ENCODE measurements at regions not wholly inside any gene's neighbourhood (a gene's known extent, or its start where the extent isn't known, plus 50 kb on each side); places are given as distances from the start of the nearest gene placed in this dataset.
A peak's percentile ranks its signal among the peaks of the same experiment; 100 is the strongest.

GRCh38 chr1:109823543-109824348, 60.0 kb upstream of the EPS8L3 start (continued):
- no peak for TF ChIP-seq RAD21 (IDR thresholded peaks at IDR 0.05; ENCODE audit: low read length)

- WGBS, 2 experiments (ENCODE audit: extremely low coverage in 2 of 2, insufficient read length in 1 of 2) = 80% methylated on average over 2 of the region's 6 CpGs; no CpG with 5 or more reads in 1 of the 2 experiments
- BruUV-seq (replicated peaks) = no TSS peak
- TF ChIP-seq ELK1 (IDR thresholded peaks at IDR 0.05; ENCODE audit: borderline replicate concordance, low read depth, low read length) = no peak
- TF ChIP-seq CHD1 (IDR thresholded peaks at IDR 0.05; ENCODE audit: low read depth, low read length) = no peak
- no peak for TF ChIP-seq BHLHE40 (IDR thresholded peaks at IDR 0.05; ENCODE audit: low read depth, low read length)
- no peak for TF ChIP-seq USF2 (IDR thresholded peaks at IDR 0.05; ENCODE audit: low read depth, low read length)
- no peak for TF ChIP-seq MAFK (IDR thresholded peaks at IDR 0.05; ENCODE audit: low read depth, low read length)
- no peak for TF ChIP-seq MAZ (IDR thresholded peaks at IDR 0.05; ENCODE audit: borderline replicate concordance, low read depth, low read length)
- no peak for TF ChIP-seq CTCF (conservative IDR thresholded peaks at IDR 0.05; ENCODE audit: low read depth, low read length)
- TF ChIP-seq RAD21 (IDR thresholded peaks at IDR 0.05; ENCODE audit: low read length) = no peak
- TF ChIP-seq SMC3 (IDR thresholded peaks at IDR 0.05; ENCODE audit: low read depth, low read length) = no peak
These were observed 59.2 kb upstream of the EPS8L3 start for GRCh38 chr1:109822749-109823542.

More at GRCh38 chr1:109822749-109823542, 59.2 kb upstream of the EPS8L3 start:
- Histone ChIP-seq H3K9ac (ENCODE audit: low read depth, low read length) (no peak overlapping the region), H3K36me3 (ENCODE audit: control insufficient read depth, insufficient read depth, low read length) (no peaks in the 10 kb centered on the region), H3K27ac (ENCODE audit: insufficient read depth, low read length) (no peak overlapping the region), H3K79me1 (ENCODE audit: low read depth in 1 of 2, low read length in 2 of 2) (no peaks in the 10 kb centered on the region), H3K23ac (ENCODE audit: low read depth, low read length) (no peak overlapping the region), H3K4me1 (ENCODE audit: control insufficient read depth, insufficient read depth, low read length) (peaks cover 28% of the 10 kb centered on the region), H4K5ac (ENCODE audit: low read depth, low read length) (peak overlapping the region; percentile 78), H4K8ac (ENCODE audit: low read depth in 2 of 2, low read length in 2 of 2) (peak overlapping the region; percentile 15 to 94; a peak in 2 of 4 replicates), H3K27me3 (ENCODE audit: control insufficient read depth, insufficient read depth, low read length) (no peaks in the 10 kb centered on the region), H3K18ac (ENCODE audit: low read depth, low read length) (peak overlapping the region; percentile 48; the same call in 1 of the 2 replicates), H2BK20ac (ENCODE audit: low read depth, low read length) (peak overlapping the region; percentile 85), H3K4me2 (ENCODE audit: low read depth, low read length) (no peak overlapping the region), H2AK9ac (replicated peaks; ENCODE audit: low read depth, low read length, poor library complexity) (peak overlapping the region; percentile 71), H2AFZ (replicated peaks; ENCODE audit: low read length, poor library complexity) (peak overlapping the region; percentile 88), H2BK15ac (ENCODE audit: low read depth, low read length) (peak overlapping the region; percentile 91; the same call in 2 of the 3 replicates), H4K91ac (ENCODE audit: insufficient read depth, low read depth, low read length) (peak overlapping the region; percentile 92), H3K9me1 (ENCODE audit: insufficient read depth, low read length) (peaks cover 40% of the 10 kb centered on the region), H2AK5ac (ENCODE audit: low read depth, low read length) (peak overlapping the region; percentile 95), H4K20me1 (ENCODE audit: insufficient read depth, low read length) (no peaks in the 10 kb centered on the region), H3K4ac (ENCODE audit: low read depth, low read length) (peak overlapping the region; percentile 89), H3K56ac (ENCODE audit: extremely low read depth, insufficient read depth, low read length) (no peak overlapping the region), H3K4me3 (ENCODE audit: insufficient read depth, low read depth, low read length) (no peak overlapping the region), H3K14ac (replicated peaks; ENCODE audit: low read depth, low read length) (peak overlapping the region; percentile 69), H3K9me3 (ENCODE audit: control insufficient read depth, insufficient read depth, low read length) (no peaks in the 10 kb centered on the region), H2BK120ac (ENCODE audit: low read depth, low read length) (peak overlapping the region; percentile 93), H2BK5ac (ENCODE audit: low read depth, low read length, poor library complexity, severe bottlenecking) (peak overlapping the region; percentile 75)
- intact Hi-C loops (cut with micrococcal nuclease) (no loop called here), dilution Hi-C loops (cut with HindIII; ENCODE audit: low sequenced_read_pairs, unreplicated experiment) (no loop called here), in situ Hi-C loops (cut with MboI; ENCODE audit: low sequenced_read_pairs) (no loop called here)
- DNase-seq (no peak), ATAC-seq (ENCODE audit: low read depth) (no peak)
- CTCF ChIA-PET = interaction anchor here (0.7 to 1.0 kb wide), 3 partner anchors 11 to 184 kb away, joined by 3 read pairs; no protein-coding TSS in a partner anchor
- POLR2A ChIA-PET (ENCODE audit: unreplicated experiment) = interaction anchor here (0.8 kb wide), 1 partner anchor 88 kb away, joined by 3 read pairs; no protein-coding TSS in a partner anchor
